Stomach (tissue), 8 donors: ENCODE measurements at regions not wholly inside any gene's neighbourhood (a gene's known extent, or its start where the extent isn't known, plus 50 kb on each side); places are given as distances from the start of the nearest gene placed in this dataset.

Experiments
- DNase-seq, 2 donors: peaks; one replicate each; pipeline versions ENCODE4 v3.0.0 to v3.0.0-alpha.2; 2013 to 2019
- H3K27ac ChIP-seq, 5 donors: fragments of 200-600 bp in 4 of 5; sonication (generic) in 4 of 5; one replicate each; pipeline ENCODE4 v1.5.1; 2013 to 2019; ENCODE audit warnings: mild to moderate bottlenecking in 1 of 5, moderate library complexity in 1 of 5
- H3K27me3 ChIP-seq, 3 donors: fragments of 200-600 bp; sonication (generic); one replicate each; pipeline ENCODE4 v1.5.1; 2017 to 2019; ENCODE audit warnings: mixed run types in 1 of 3
- H3K36me3 ChIP-seq, 4 donors: fragments of 200-600 bp; sonication (generic); 1 replicate in 3 of 4; 2 replicates in 1 of 4; pipeline ENCODE4 v1.5.1; 2016 to 2019
- H3K4me1 ChIP-seq, 4 donors: fragments of 200-600 bp; sonication (generic); one replicate each; pipeline ENCODE4 v1.5.1; 2016 to 2019
- H3K4me3 ChIP-seq, 4 donors: fragments of 200-600 bp; sonication (generic) in 3 of 4; one replicate each; pipeline ENCODE4 v1.5.1; 2016 to 2019; ENCODE audit warnings: mild to moderate bottlenecking in 1 of 4
- H3K9me3 ChIP-seq, 4 donors: fragments of 200-600 bp; sonication (generic); one replicate each; pipeline ENCODE4 v1.5.1; 2016 to 2019
- EP300 ChIP-seq: sonication (generic); formaldehyde crosslinking; IDR thresholded peaks from one replicate; pipeline ENCODE4 v1.6.1; 2017; ENCODE audit warnings: antibody characterized with exemption
- POLR2A ChIP-seq, 4 donors: fragments of 450-650 bp; IDR thresholded peaks; one replicate each; pipeline ENCODE4 v1.6.1; 2016; ENCODE audit warnings: antibody characterized with exemption in 4 of 4, control low read depth in 2 of 4, mild to moderate bottlenecking in 1 of 4, moderate library complexity in 1 of 4
- POLR2AphosphoS5 ChIP-seq, 3 donors: sonication (generic); formaldehyde crosslinking; IDR thresholded peaks; one replicate each; pipeline ENCODE4 v1.6.1; 2016; ENCODE audit warnings: antibody characterized with exemption in 3 of 3
- whole genome bisulfite sequencing, 5 donors: extraction: QIAGEN DNeasy Blood & Tissue Kit in 3 of 5; methylation state at CpG; one replicate each; pipeline versions ENCODE4 v1.1.5 to v1.1.7; 2013 to 2018; 5-methylcytosine and 5-hydroxymethylcytosine counted together
- intact Hi-C: fragments of 100-400 bp; cut with DNase I; formaldehyde crosslinking; loops from one replicate; pipeline ENCODE4 v1.15.1; 2023; ENCODE audit warnings: low total_unique reads
- TF ChIP-seq, protein P1 (sequence below), 7 experiments: fragments of 450-650 bp in 4 of 7; fragments of 200-600 bp in 3 of 7; sonication (generic) in 3 of 7; IDR thresholded peaks; one replicate each; pipeline ENCODE4 v1.5.1; 2016 to 2019; ENCODE audit warnings: antibody characterized with exemption in 7 of 7, control low read depth in 2 of 7, mild to moderate bottlenecking in 1 of 7
- donor health status: healthy with polysubstance abuse.
- donor health status: Bipolar disorder and iron deficiency.
- donor health status: healthy.

DNA sequence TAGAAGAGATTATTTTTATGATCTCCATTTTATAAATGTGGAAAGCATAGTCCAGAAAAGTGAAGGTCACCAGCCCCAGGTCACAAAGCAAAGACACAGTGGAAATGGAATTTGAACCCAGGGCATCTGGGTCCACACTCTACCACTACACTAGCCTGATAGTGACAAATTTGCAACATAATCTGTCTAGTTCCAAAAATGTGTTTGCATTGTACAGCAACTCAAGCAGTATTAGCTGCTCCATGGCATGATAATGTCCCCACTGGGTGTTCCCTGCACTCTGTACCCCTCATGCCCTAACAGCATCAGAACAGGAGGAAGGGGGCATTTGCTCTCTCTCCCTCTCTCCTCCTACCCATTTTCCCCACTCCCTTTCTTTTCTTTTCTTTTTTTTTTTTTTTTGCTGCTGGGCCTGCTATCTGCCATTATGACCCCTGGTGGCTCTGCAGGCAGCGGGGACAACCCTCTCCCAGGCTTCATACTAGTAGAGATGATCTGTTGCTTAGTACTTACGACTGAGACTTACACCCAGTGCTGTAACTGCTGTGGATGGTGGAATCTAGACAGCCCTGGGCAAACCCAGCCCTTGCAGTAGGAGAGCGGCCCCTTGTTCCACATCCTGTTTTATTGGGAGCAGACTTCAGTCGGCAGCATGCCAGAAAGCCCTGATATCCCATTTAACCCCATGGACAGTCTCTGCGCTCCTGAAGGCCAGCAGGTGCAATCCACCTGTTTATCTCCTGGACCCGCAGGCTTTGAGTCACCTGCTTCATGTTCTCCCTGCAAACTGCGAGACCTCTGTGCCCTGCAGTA, 306.3 kb downstream of the SOX9 start:
- peak; percentile 36 to 80 for DNase-seq
- intact Hi-C loops, result no loop called here
- no peak overlapping the region for H3K4me3 ChIP-seq
- H3K27ac ChIP-seq, result peak overlapping the region in 1 of 5 donors; percentile 32
- H3K9me3 ChIP-seq, result no peaks in the 10 kb centered on the region
- WGBS, 5 donors, result 31 to 50% (median 46%) methylated on average over 7 of the region's 7 CpGs
- H3K4me1 ChIP-seq, result peaks cover 0 to 44% (median 26%) of the 10 kb centered on the region in 4 donors
- H3K36me3 ChIP-seq, result peaks cover 0 to 3% (median 0%) of the 10 kb centered on the region in 4 donors
- TF ChIP-seq POLR2A (IDR thresholded peaks at IDR 0.05) (no peak), POLR2AphosphoS5 (IDR thresholded peaks at IDR 0.05) (no peak), EP300 (no peak)
- TF ChIP-seq, protein P1, sequence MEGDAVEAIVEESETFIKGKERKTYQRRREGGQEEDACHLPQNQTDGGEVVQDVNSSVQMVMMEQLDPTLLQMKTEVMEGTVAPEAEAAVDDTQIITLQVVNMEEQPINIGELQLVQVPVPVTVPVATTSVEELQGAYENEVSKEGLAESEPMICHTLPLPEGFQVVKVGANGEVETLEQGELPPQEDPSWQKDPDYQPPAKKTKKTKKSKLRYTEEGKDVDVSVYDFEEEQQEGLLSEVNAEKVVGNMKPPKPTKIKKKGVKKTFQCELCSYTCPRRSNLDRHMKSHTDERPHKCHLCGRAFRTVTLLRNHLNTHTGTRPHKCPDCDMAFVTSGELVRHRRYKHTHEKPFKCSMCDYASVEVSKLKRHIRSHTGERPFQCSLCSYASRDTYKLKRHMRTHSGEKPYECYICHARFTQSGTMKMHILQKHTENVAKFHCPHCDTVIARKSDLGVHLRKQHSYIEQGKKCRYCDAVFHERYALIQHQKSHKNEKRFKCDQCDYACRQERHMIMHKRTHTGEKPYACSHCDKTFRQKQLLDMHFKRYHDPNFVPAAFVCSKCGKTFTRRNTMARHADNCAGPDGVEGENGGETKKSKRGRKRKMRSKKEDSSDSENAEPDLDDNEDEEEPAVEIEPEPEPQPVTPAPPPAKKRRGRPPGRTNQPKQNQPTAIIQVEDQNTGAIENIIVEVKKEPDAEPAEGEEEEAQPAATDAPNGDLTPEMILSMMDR (IDR thresholded peaks at IDR 0.05), result no peak
- no peaks in the 10 kb centered on the region for H3K27me3 ChIP-seq

DNA sequence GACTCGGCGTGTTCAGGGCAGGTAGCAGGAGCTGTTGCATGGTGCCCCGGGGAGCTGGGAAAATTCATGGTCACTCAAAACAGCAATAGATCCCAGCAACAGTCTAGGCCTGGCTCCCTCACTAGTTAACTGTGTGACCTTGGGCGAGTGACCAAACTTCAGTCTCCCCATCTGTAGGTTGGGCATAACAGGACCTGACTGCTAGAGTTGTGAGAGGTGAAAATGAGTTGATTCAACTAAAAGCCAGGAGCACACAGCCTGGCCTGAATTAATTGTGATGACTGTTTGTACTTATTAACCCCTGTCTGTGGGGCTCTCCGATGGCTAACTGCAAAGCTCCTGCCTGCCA, 306.9 kb downstream of the SOX9 start:
- intact Hi-C loops, result no loop called here
- Histone ChIP-seq H3K27ac (peak overlapping the region in 2 of 5 donors; percentile 23 to 32), H3K36me3 (peaks cover 0 to 3% (median 0%) of the 10 kb centered on the region in 4 donors), H3K27me3 (no peaks in the 10 kb centered on the region), H3K9me3 (no peaks in the 10 kb centered on the region), H3K4me3 (no peak overlapping the region), H3K4me1 (peaks cover 0 to 44% (median 27%) of the 10 kb centered on the region in 4 donors)
- TF ChIP-seq POLR2AphosphoS5 (IDR thresholded peaks at IDR 0.05), result no peak
- no peak for TF ChIP-seq EP300
- TF ChIP-seq, protein P1 (IDR thresholded peaks at IDR 0.05), result no peak
- TF ChIP-seq POLR2A (IDR thresholded peaks at IDR 0.05), result no peak
- WGBS, 5 donors, result 46 to 77% (median 62%) methylated on average over 2 to 5 of the region's 5 CpGs
- DNase-seq, result no peak

DNA sequence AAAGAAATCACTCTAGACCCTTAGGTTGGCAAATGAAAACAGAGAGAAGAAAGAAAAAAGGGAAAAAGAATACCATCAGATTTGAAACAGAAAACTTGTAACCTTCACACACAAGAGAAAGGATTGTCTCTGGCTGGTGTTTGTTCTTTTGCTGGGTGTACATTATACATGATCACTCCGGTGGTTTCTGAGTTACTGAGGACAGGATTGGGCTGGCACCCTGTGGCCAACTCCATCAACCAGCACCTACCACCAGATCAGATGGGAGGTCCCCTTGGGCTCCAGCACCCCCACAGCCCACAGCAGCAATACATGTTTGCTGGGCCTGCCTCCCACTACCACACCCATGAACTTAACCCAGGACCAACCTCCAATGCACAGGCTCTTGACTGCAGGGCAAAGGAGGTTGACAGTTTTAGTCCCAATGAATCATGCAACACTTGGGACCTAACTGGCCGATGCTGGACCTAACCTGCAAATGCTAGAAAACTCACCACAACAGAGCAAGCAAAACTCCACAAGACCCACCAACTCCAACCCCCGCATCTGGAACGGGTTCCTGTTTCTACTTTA, 308.3 kb downstream of the SOX9 start:
- WGBS, 5 donors, result 76 to 85% (median 79%) methylated on average over 4 of the region's 4 CpGs
- intact Hi-C loops, result no loop called here
- Histone ChIP-seq H3K27me3 (no peaks in the 10 kb centered on the region), H3K27ac (peak overlapping the region in 3 of 5 donors; percentile 22 to 32 (median 23)), H3K4me3 (no peak overlapping the region), H3K9me3 (no peaks in the 10 kb centered on the region), H3K36me3 (peaks cover 0 to 3% (median 0%) of the 10 kb centered on the region in 4 donors), H3K4me1 (peaks cover 0 to 37% (median 27%) of the 10 kb centered on the region in 4 donors)
- no peak for DNase-seq
- TF ChIP-seq, protein P1 (IDR thresholded peaks at IDR 0.05), result no peak
- TF ChIP-seq POLR2A (IDR thresholded peaks at IDR 0.05) (no peak), EP300 (no peak), POLR2AphosphoS5 (IDR thresholded peaks at IDR 0.05) (no peak)

DNA sequence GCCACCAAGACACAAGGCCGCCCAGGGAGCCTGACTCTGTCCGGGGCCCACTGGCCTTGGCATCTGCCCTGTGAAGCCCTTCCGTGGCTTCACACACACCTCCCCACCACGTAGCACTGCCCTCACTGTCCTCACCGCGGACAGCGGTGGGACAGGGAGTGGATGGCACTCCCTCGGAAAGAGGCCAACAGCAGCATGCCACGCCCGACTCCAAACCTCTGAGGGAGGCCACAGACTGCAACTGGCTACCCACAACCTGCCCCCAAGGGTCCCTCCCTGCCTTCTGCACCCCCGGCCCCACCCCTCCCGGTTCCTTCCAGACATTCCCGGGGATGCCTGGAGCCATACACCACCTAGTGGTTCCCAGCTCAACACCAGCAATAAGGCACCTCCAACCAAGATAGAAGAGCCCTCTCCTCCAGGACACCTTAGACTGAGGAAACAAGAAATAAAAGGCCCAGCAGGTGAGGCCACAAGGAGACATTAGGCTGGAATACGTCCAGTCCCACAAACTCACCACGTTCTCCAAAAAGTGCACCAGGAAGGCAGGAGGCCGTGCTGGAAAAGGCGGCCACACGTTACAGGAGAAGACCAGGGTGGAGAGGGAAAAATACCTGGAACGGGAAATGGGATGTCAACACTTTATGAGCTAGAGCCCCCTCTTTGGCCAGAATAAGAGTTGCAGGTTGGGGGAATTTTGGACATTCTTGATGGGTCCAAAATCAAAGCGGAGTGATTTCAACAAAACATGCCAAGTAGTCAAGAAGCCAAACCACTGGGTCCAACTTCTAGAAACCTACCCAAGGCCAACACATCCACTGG, 310.0 kb downstream of the SOX9 start:
- 71 to 90% (median 79%) methylated on average over 13 to 20 of the region's 20 CpGs for WGBS, 5 donors
- H3K9me3 ChIP-seq, result no peaks in the 10 kb centered on the region
- no peaks in the 10 kb centered on the region for H3K27me3 ChIP-seq
- H3K27ac ChIP-seq, result no peak overlapping the region
- TF ChIP-seq, protein P1 (IDR thresholded peaks at IDR 0.05), result peak in 1 of 7 experiments; percentile 14
- no peak for TF ChIP-seq POLR2AphosphoS5 (IDR thresholded peaks at IDR 0.05)
- H3K4me3 ChIP-seq, result no peak overlapping the region
- peaks cover 0 to 37% (median 27%) of the 10 kb centered on the region in 4 donors for H3K4me1 ChIP-seq
- no peak for DNase-seq
- peaks cover 0 to under 1% (median 0%) of the 10 kb centered on the region in 4 donors for H3K36me3 ChIP-seq
- intact Hi-C loops, result no loop called here
